A549 (cell line): ENCODE measurements at regions not wholly inside any gene's neighbourhood (a gene's known extent, or its start where the extent isn't known, plus 50 kb on each side); places are given as distances from the start of the nearest gene placed in this dataset.

ENCODE experiments used
- ATAC-seq, 2 experiments: fragments of 200-7000 bp in 1 of 2; fragments of >200 bp in 1 of 2; cut with Nextera tagmentation in 1 of 2; cut with Tn5 transposase in 1 of 2; 3 replicates each; pipeline versions ENCODE4 v1.8.0 to v1.9.1; 2018 to 2020; ENCODE audit warnings: mild to moderate bottlenecking in 1 of 2, moderate library complexity in 1 of 2
- CTCF ChIA-PET: fragments of 300-600 bp; sonication (Branson Sonifier 250); formaldehyde crosslinking; extraction: SDS; loops from one replicate; lab custom pipeline; 2021; ENCODE audit warnings: antibody characterized with exemption, inconsistent platforms; lab: Yijun Ruan, JAX
- POLR2A ChIA-PET: fragments of 350-600 bp; formaldehyde crosslinking; extraction: SDS; loops from one replicate; lab custom pipeline; 2021; ENCODE audit warnings: antibody characterized with exemption, inconsistent platforms; lab: Yijun Ruan, JAX
- DNase-seq, 2 experiments: peaks; one replicate each; pipeline versions ENCODE4 v3.0.0 to v3.0.0-alpha.2; 2011 to 2016; ENCODE audit warnings: low read depth in 1 of 2, low spot score in 1 of 2
- FAIRE-seq: peaks from 2 replicates; lab custom pipeline; 2011; peaks lifted over from hg19 to GRCh38; lab: Jason Lieb, UNC
- H3K27ac ChIP-seq, 2 experiments: fragments of >200 bp; sonication (Bioruptor Twin); formaldehyde crosslinking; 3 replicates each; pipeline ENCODE4 v1.5.1; 2016 to 2017
- H3K4me1 ChIP-seq: fragments of >200 bp; sonication (Bioruptor Twin); formaldehyde crosslinking; 3 replicates; pipeline ENCODE4 v1.6.1; 2016
- H3K4me2 ChIP-seq: fragments of >200 bp; sonication (Bioruptor Twin); formaldehyde crosslinking; 3 replicates; pipeline ENCODE4 v1.6.1; 2016
- H3K4me3 ChIP-seq: fragments of >200 bp; sonication (Bioruptor Twin); formaldehyde crosslinking; 3 replicates; pipeline ENCODE4 v1.5.1; 2016
- H3K9me3 ChIP-seq: fragments of >200 bp; sonication (Bioruptor Twin); formaldehyde crosslinking; 3 replicates; pipeline ENCODE4 v1.6.1; 2016
- ATOH8 ChIP-seq: fragments of 250-450 bp; sonication (Bioruptor Pico); IDR thresholded peaks from 2 replicates; pipeline ENCODE4 v1.5.0; 2020; ENCODE audit warnings: low read depth, mild to moderate bottlenecking, moderate library complexity
- CBX2 ChIP-seq: fragments of 200-600 bp; sonication (generic); IDR thresholded peaks from 2 replicates; pipeline ENCODE4 v1.6.1; 2016; ENCODE audit warnings: low read depth, mild to moderate bottlenecking, borderline replicate concordance
- FOXS1 ChIP-seq: fragments of 250-450 bp; sonication (Bioruptor Pico); IDR thresholded peaks from 2 replicates; pipeline ENCODE4 v1.5.0; 2020; ENCODE audit warnings: mild to moderate bottlenecking, moderate library complexity
- GATA3 ChIP-seq: IDR thresholded peaks from 2 replicates; pipeline ENCODE4 v1.6.1; 2012; ENCODE audit warnings: borderline replicate concordance
- HDAC2 ChIP-seq: fragments of 200-600 bp; sonication (generic); IDR thresholded peaks from 2 replicates; pipeline ENCODE4 v1.6.1; 2016
- HES2 ChIP-seq: fragments of >200 bp; sonication (Bioruptor Twin); formaldehyde crosslinking; IDR thresholded peaks from 2 replicates; pipeline ENCODE4 v1.6.1; 2016
- HEYL ChIP-seq: fragments of 250-450 bp; sonication (Bioruptor Pico); IDR thresholded peaks from 2 replicates; pipeline ENCODE4 v1.8.0; 2021; ENCODE audit warnings: mild to moderate bottlenecking, moderate library complexity
- HMGXB4 ChIP-seq: fragments of 250-450 bp; sonication (Bioruptor Pico); IDR thresholded peaks from 2 replicates; pipeline ENCODE4 v1.5.0; 2021; ENCODE audit warnings: mild to moderate bottlenecking, moderate library complexity, borderline replicate concordance
- MAFK ChIP-seq: fragments of 450-650 bp; IDR thresholded peaks from 2 replicates; pipeline ENCODE4 v1.6.1; 2014; ENCODE audit not compliant: partially characterized antibody
- MAZ ChIP-seq: fragments of 150-350 bp; IDR thresholded peaks from 2 replicates; pipeline ENCODE4 v1.6.1; 2014; ENCODE audit warnings: antibody characterized with exemption, low read depth, low read length, borderline replicate concordance
- MYC ChIP-seq: IDR thresholded peaks from 2 replicates; pipeline ENCODE4 v1.6.1; 2012; ENCODE audit warnings: mild to moderate bottlenecking, inconsistent platforms, low read length, improper control_type of control experiment, borderline replicate concordance
- PBX3 ChIP-seq: IDR thresholded peaks from 2 replicates; pipeline ENCODE4 v1.6.1; 2012
- POLR2A ChIP-seq: IDR thresholded peaks from 2 replicates; pipeline ENCODE4 v1.6.1; 2012; ENCODE audit warnings: mild to moderate bottlenecking, low read length
- POLR2AphosphoS2 ChIP-seq: conservative IDR thresholded peaks from 2 replicates; pipeline ENCODE4 v1.6.1; 2012; ENCODE audit warnings: low read length, improper control_type of control experiment, inconsistent platforms
- RAD21 ChIP-seq, 2 experiments: fragments of >200 bp in 1 of 2; sonication (Bioruptor Twin) in 1 of 2; formaldehyde crosslinking in 1 of 2; IDR thresholded peaks in 1 of 2; conservative IDR thresholded peaks in 1 of 2; 2 replicates in 1 of 2; 3 replicates in 1 of 2; pipeline ENCODE4 v1.6.1; 2012 to 2018; ENCODE audit warnings: inconsistent platforms in 1 of 2
- REST ChIP-seq: fragments of 200-600 bp; sonication (generic); IDR thresholded peaks from 2 replicates; pipeline ENCODE4 v1.6.1; 2016; ENCODE audit warnings: antibody characterized with exemption, mild to moderate bottlenecking, moderate library complexity
- RFX5 ChIP-seq: fragments of 450-650 bp; IDR thresholded peaks from 2 replicates; pipeline ENCODE4 v1.7.1; 2014; ENCODE audit warnings: antibody characterized with exemption, mild to moderate bottlenecking, moderate library complexity
- RNF2 ChIP-seq: fragments of 200-600 bp; sonication (generic); IDR thresholded peaks from 2 replicates; pipeline ENCODE4 v1.6.1; 2016; ENCODE audit warnings: low read depth, mild to moderate bottlenecking, antibody characterized with exemption, moderate library complexity, borderline replicate concordance
- TP53 ChIP-seq: fragments of 250-450 bp; sonication (Bioruptor Pico); IDR thresholded peaks from 2 replicates; pipeline ENCODE4 v1.5.0; 2021; ENCODE audit warnings: mild to moderate bottlenecking, moderate library complexity
- ZNF302 ChIP-seq: fragments of 250-450 bp; sonication (Bioruptor Pico); IDR thresholded peaks from 2 replicates; pipeline ENCODE4 v1.9.0; 2021; ENCODE audit warnings: inconsistent platforms, mild to moderate bottlenecking, moderate library complexity
- WGBS: methylation state at CpG from one replicate; pipeline ENCODE4 v1.1.6; 2017; ENCODE audit errors: missing lambda C conversion rate; 5-methylcytosine and 5-hydroxymethylcytosine counted together

- H3K4me3 ChIP-seq = no peak overlapping the region
- ATAC-seq (no peak), FAIRE-seq (no peak), DNase-seq (no peak)
- H3K27ac ChIP-seq = no peak overlapping the region
- no peaks in the 10 kb centered on the region for H3K9me3 ChIP-seq
- H3K4me1 ChIP-seq = no peaks in the 10 kb centered on the region
- ChIA-PET CTCF (no interaction called here), POLR2A (no interaction called here)
- TF ChIP-seq MAFK (no peak), POLR2AphosphoS2 (no peak)
- H3K4me2 ChIP-seq = no peak overlapping the region
- WGBS = 44% methylated on average over 3 of the region's 3 CpGs
Measured at GRCh38 chr6:78530208-78530607, 337.1 kb upstream of the IRAK1BP1 start.

GRCh38 chr6:78533426-78533825 lies 333.9 kb upstream of the IRAK1BP1 start:
- ATAC-seq = no peak
- Histone ChIP-seq H3K4me2 (no peak overlapping the region), H3K27ac (no peak overlapping the region)
- CTCF ChIA-PET = no interaction called here
- POLR2A ChIA-PET = no interaction called here
- TF ChIP-seq GATA3 (no peak), POLR2A (no peak), HEYL (CRISPR knock-in tag) (no peak), HMGXB4 (CRISPR knock-in tag) (no peak), ATOH8 (no peak), MAZ (no peak), RAD21 (conservative IDR thresholded peaks at IDR 0.05 in 1 of 2, IDR thresholded peaks at IDR 0.05 in 1 of 2) (no peak), CBX2 (no peak), RNF2 (no peak), ZNF302 (CRISPR knock-in tag) (no peak), MYC (no peak)
- TF ChIP-seq, all 56 proteins: peak for 0
- FAIRE-seq (no peak), DNase-seq (no peak)
- Histone ChIP-seq H3K4me1 (no peaks in the 10 kb centered on the region), H3K4me3 (no peak overlapping the region), H3K9me3 (no peaks in the 10 kb centered on the region)
- 75% methylated on average over 3 of the region's 3 CpGs for WGBS

- Histone ChIP-seq H3K4me3 (no peak overlapping the region), H3K4me1 (no peaks in the 10 kb centered on the region), H3K9me3 (no peaks in the 10 kb centered on the region), H3K4me2 (no peak overlapping the region), H3K27ac (no peak overlapping the region)
- POLR2A ChIA-PET = no interaction called here
- ATAC-seq = no peak
- TF ChIP-seq MYC = no peak
- TF ChIP-seq RFX5 = no peak
- TF ChIP-seq PBX3 = no peak
- TF ChIP-seq CBX2 = no peak
- TF ChIP-seq TP53 (CRISPR knock-in tag) = no peak
- no peak for TF ChIP-seq POLR2A
- TF ChIP-seq REST = no peak
- no peak for TF ChIP-seq HES2
- no peak for TF ChIP-seq FOXS1 (CRISPR knock-in tag)
- no peak for TF ChIP-seq HDAC2
- FAIRE-seq = no peak
- CTCF ChIA-PET = no interaction called here
- no peak for DNase-seq
Measured at GRCh38 chr6:78533876-78534275, 333.5 kb upstream of the IRAK1BP1 start.
